Keratinocyte (primary cell): ENCODE measurements at regions not wholly inside any gene's neighbourhood (a gene's known extent, or its start where the extent isn't known, plus 50 kb on each side); places are given as distances from the start of the nearest gene placed in this dataset.

Source experiments
- EZH2 ChIP-seq: IDR thresholded peaks from one replicate; pipeline ENCODE4 v1.6.1; 2012; ENCODE audit warnings: inconsistent platforms, mild to moderate bottlenecking, low read length, moderate library complexity
- TF ChIP-seq, protein P1 (sequence below), 3 experiments: IDR thresholded peaks in 1 of 3; conservative IDR thresholded peaks in 1 of 3; optimal IDR thresholded peaks in 1 of 3; 2 replicates in 2 of 3; 3 replicates in 1 of 3; pipeline versions ENCODE3 to v1.5.1; 2011; ENCODE audit warnings: low read length in 3 of 3, mild to moderate bottlenecking in 3 of 3, moderate library complexity in 2 of 3, control low read depth in 1 of 3, inconsistent platforms in 1 of 3; ENCODE audit not compliant: insufficient read depth in 2 of 3; ENCODE audit errors: extremely low read depth in 1 of 3

DNA sequence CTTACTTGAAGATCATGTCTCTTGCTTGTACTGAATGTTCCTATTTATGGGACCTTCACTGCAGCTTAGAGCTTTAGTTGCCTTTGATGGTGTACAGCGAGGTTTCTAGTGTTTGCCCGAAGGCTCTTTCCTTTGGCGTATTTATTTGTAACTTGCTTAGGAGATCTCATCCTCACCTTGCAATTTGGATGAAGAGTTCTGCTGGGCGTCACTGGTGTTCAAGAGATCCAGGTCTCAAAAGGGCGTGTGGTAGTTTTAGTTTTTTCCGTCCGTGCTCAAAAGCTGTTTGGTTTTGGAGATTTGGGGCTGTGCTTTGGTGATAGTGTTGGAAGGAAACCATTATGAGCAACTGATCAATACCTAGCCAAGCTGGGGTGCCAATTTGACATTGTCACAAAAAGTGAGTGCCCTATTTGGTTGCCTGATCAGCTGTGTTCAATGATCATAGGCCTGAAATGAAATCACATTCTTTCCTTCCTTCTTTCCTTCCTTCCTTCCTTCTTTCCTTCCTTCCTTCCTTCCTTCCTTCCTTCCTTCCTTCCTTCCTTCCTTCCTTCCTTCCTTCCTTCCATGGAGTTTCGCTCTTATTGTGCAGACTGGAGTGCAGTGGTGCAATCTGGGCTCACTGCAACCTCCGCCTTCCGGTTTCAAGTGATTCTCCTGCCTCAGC, 69.7 kb upstream of the GRAMD1B start:
- no peak for TF ChIP-seq EZH2
- TF ChIP-seq, protein P1, sequence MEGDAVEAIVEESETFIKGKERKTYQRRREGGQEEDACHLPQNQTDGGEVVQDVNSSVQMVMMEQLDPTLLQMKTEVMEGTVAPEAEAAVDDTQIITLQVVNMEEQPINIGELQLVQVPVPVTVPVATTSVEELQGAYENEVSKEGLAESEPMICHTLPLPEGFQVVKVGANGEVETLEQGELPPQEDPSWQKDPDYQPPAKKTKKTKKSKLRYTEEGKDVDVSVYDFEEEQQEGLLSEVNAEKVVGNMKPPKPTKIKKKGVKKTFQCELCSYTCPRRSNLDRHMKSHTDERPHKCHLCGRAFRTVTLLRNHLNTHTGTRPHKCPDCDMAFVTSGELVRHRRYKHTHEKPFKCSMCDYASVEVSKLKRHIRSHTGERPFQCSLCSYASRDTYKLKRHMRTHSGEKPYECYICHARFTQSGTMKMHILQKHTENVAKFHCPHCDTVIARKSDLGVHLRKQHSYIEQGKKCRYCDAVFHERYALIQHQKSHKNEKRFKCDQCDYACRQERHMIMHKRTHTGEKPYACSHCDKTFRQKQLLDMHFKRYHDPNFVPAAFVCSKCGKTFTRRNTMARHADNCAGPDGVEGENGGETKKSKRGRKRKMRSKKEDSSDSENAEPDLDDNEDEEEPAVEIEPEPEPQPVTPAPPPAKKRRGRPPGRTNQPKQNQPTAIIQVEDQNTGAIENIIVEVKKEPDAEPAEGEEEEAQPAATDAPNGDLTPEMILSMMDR (optimal IDR thresholded peaks at IDR 0.05 in 1 of 3, IDR thresholded peaks at IDR 0.05 in 1 of 3, conservative IDR thresholded peaks at IDR 0.05 in 1 of 3; ENCODE audit: extremely low read depth in 1 of 3, insufficient read depth in 2 of 3, low read length in 3 of 3): no peak
